Fibroblast of mammary gland (primary cell): ENCODE measurements at regions not wholly inside any gene's neighbourhood (a gene's known extent, or its start where the extent isn't known, plus 50 kb on each side); places are given as distances from the start of the nearest gene placed in this dataset.
"Not testable (repeated sequence)": the region's sequence is repeated elsewhere in the genome, so short reads cannot be mapped to it uniquely, and the experiment has no call there.

Source experiments
- DNase-seq: peaks from one replicate; pipeline ENCODE4 v3.0.0-alpha.2; 2010; ENCODE audit warnings: low read depth
- H3K4me3 ChIP-seq: 2 replicates; pipeline ENCODE4 v1.5.1; 2011; ENCODE audit warnings: low read depth, mild to moderate bottlenecking, low read length, moderate library complexity; ENCODE audit not compliant: control insufficient read depth
- CTCF ChIP-seq: conservative IDR thresholded peaks from 2 replicates; pipeline ENCODE4 v1.5.1; 2011; ENCODE audit warnings: low read depth, low read length, inconsistent platforms; ENCODE audit not compliant: control insufficient read depth, insufficient read depth

- H3K4me3 ChIP-seq: no peak overlapping the region
- no peak for DNase-seq
- TF ChIP-seq CTCF: no peak
These were observed 473.0 kb downstream of the TUSC1 start for GRCh38 chr9:25205285-25205684.

- DNase-seq: no peak
- H3K4me3 ChIP-seq: no peak overlapping the region
- no peak for TF ChIP-seq CTCF
These were observed 500.4 kb downstream of the TUSC1 start for GRCh38 chr9:25177858-25178257.

GRCh38 chr9:25129537-25129936 is 548.7 kb downstream of the TUSC1 start:
- H3K4me3 ChIP-seq: no peak overlapping the region
- no peak for DNase-seq
- TF ChIP-seq CTCF: no peak

GRCh38 chr9:25121811-25122210 is 556.4 kb downstream of the TUSC1 start:
- TF ChIP-seq CTCF: no peak
- no peak for DNase-seq
- H3K4me3 ChIP-seq: no peak overlapping the region

GRCh38 chr9:25119041-25119440 is 559.2 kb downstream of the TUSC1 start:
- H3K4me3 ChIP-seq: no peak overlapping the region
- TF ChIP-seq CTCF: no peak
- DNase-seq: no peak

GRCh38 chr9:25117791-25118190 is 560.5 kb downstream of the TUSC1 start:
- DNase-seq: no peak
- TF ChIP-seq CTCF: no peak
- no peak overlapping the region for H3K4me3 ChIP-seq

GRCh38 chr9:25102204-25102603 is 556.5 kb upstream of the IZUMO3 start:
- DNase-seq, H3K4me3 ChIP-seq: not testable (repeated sequence)

GRCh38 chr9:25094518-25094917 is 548.8 kb upstream of the IZUMO3 start:
- DNase-seq: no peak
- H3K4me3 ChIP-seq: no peak overlapping the region
- no peak for TF ChIP-seq CTCF
